SK-MEL-5 (cell line): ENCODE measurements at regions not wholly inside any gene's neighbourhood (a gene's known extent, or its start where the extent isn't known, plus 50 kb on each side); places are given as distances from the start of the nearest gene placed in this dataset.
A peak's percentile ranks its signal among the peaks of the same experiment; 100 is the strongest.

Experiments used
- DNase-seq: peaks from one replicate; pipeline ENCODE4 v3.0.0-alpha.2; 2016; ENCODE audit warnings: low read depth, low spot score
- in situ Hi-C: cut with HindIII; loops from 2 replicates; pipeline ENCODE4 v1.10.0; 2016; ENCODE audit warnings: low sequenced_read_pairs, high pct_unique_total_duplicates, low pct_unique_long_range_greater_than_20kb

- no peak for DNase-seq
- in situ Hi-C loops, result no loop called here
These were observed 195.6 kb upstream of the ETAA1 start for GRCh38 chr2:67201521-67201920.

DNA sequence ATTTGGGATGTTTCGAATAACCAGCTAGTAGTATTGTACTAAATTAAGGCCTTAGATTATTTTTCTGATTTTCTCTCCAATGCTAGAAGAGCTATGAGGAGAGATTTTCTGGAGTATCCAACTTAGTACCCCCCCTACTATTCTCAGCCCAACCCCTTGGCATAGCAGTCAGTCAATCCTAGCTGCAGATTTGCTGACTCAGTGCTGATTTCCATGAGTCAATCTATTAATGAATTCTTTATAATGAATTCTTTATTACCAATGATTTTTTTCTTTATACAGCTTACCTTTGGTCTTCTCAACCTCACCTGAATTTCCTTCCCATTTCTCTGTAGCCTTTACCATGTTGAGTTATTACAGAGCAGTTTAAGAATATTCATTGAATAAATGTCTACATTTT is 192.8 kb upstream of the ETAA1 start:
- in situ Hi-C loops, result no loop called here

DNA sequence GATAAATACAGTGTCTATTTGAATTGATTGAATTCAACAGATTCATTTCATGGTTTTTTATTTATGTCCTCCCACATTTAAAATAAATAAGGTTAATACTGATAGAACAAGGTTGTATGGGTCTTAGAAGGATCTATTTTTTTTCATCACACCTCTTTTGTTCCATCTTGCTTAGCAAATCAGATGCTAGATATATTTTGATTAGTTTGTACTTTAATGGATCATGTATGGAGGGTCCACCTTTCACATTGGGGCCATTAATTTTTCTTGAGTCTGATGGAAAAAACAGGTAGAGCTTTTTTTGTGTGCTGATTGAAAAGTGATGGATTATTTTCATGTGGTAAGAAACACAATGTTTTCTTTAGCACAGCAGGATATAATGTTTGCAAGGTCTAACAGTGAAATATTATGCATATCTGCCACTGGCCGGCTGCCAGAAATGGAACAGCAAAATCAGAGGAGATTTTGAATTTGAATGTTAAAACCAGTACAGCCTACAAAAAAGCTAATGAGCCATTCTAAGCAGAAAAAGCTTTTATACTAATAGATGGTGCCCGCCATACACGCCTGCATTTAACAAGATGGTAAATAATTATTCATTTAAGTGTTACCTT is 188.1 kb upstream of the ETAA1 start:
- in situ Hi-C loops, result no loop called here
- DNase-seq, result no peak

More for the DNA sequence above, 192.8 kb upstream of the ETAA1 start:
- DNase-seq, result no peak

DNA sequence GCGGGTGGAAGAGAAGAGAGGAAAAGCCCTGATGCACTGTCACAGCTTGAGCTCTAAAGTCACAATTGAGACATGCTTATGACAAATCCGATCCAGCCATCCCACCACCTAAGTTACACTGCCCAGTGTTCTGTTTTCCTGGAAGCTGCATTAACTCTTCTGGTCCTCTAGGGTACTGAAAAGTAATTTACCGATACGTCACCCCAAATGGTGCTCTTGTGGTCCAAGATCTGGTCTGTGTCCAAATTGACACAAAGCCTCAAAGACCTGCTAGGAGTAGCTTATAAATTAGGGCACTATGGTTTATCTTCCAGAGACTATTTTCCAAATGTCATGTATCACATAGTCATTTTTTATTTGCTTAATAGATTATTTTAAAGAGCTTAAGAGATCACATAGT is 186.7 kb upstream of the ETAA1 start:
- in situ Hi-C loops, result no loop called here

DNA sequence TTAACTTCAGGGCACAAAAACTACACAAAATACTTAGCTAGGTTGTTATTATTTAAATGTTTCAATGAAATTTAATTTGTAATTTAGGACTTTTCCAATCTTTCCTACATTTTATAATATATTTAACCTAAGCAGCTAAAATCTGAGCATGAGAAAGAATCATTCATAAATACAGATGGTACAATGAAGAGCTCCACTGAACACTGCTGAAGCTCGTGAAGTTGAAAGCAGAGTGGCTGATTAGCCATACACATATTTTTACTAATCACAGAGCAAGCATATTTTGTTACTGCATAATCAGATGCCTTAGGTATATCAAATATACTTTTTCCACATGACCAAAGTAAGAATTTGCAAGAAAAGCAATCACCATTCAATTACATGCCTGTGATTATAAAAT is 184.9 kb upstream of the ETAA1 start:
- no peak for DNase-seq
- in situ Hi-C loops, result no loop called here

More for the DNA sequence above, 186.7 kb upstream of the ETAA1 start:
- no peak for DNase-seq

DNA sequence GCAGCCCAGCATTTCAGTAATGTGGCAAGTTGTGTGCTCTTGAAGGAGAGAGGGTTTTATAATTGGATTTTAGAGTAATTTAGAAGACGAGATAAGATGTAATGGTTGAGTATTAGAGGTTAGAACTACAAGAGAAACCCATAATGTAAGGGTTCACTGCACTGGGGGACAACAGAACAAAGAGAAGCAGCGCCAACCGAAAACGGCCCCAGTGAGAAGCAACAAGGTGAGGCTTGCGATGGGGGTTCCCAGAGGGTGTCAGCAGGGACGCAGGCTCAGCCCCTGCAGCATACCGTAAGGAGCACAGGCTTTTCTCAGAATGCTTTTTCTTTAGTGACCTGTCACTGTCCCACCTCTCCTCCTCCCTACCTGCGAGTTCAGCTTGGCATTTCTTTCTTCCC is 183.9 kb upstream of the ETAA1 start:
- in situ Hi-C loops, result no loop called here
- no peak for DNase-seq

GRCh38 chr2:67213677-67214402 is 183.3 kb upstream of the ETAA1 start:
- in situ Hi-C loops, result no loop called here

DNA sequence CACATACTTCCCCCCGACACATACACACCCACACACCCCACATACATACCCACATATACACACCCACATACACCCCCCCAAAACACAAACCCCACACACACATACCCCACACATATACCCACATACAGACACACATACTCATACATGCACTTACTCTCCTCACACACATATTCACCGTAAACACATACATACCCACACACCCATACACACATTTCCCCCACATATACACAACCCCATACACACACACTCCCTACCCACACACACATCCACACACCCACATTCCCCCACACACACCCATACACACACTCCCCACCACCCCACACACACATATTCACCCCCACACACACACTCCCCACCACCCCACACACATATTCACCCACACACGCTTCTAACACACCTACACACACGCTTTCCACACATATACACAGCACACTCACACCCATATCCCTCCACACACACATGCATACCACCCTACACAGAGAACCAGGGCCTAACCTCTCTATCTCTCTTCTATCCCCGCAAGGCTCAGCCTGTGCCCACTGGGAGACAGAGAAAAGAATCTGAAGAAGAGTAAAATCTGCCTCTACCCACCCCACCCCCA is 182.4 kb upstream of the ETAA1 start:
- DNase-seq, result no peak
- in situ Hi-C loops, result no loop called here

More at GRCh38 chr2:67213677-67214402, 183.3 kb upstream of the ETAA1 start:
- no peak for DNase-seq

DNA sequence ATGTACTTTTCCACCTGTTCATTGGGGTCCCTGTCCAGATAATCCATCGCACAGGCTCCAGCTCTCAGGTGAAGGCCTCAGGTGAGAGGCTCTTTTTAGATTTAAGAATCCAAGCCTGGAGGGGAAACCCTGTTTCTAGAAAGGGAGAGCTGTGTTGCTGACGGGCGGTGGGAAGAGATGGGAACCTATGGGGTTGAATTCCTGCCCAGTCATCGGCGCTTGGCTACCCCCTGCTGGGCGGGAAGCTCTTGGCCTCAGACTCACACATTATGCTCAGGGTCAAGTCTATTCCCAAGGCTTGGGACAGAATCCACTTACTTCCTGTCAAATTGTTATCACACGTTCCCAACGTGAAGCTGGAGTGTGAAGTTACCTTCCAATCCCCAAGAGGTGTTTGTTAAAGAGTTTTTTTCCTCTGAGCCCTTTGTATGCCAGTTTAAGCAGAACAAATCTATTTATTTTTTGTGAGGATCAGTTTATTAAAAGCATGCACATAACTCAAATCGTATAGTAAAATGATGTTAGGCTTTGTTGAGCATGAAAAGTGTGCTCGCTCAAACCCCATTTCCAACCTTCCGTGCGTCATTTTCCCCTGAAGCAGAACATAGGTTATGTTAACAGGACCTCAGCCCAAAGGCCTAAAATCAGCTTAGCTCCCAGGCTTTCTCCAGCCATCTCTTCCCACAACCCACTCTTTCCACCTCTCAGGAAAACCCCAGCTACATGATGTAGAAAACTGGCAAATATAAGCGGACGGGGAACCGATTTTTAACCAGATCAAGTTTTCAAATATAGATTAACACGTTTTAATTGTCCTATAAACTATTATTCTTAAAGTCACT is 181.7 kb upstream of the ETAA1 start:
- DNase-seq, result peak; percentile 92
- in situ Hi-C loops, result no loop called here

- in situ Hi-C loops, result no loop called here
- no peak for DNase-seq
These were observed 181.0 kb upstream of the ETAA1 start for GRCh38 chr2:67216103-67216502.

DNA sequence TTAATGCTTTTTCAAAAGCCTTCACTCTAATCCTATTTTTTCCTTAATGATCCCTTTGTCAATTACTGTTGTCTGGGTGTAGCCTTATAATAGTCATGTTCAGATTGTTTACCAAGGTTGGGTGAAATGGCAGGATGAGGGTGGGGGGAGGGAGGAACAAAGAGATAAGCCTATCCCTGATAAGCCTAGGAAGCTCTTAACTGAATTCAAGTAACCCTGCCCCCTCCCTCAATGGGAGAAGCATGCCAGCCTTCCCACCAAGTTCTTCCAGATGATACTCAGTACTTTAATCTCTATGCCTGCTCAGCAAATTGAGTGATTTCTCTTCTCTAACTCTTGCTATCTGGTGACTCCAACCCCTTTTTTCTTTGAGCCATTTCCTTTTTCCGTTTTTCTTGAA is 180.3 kb upstream of the ETAA1 start:
- no peak for DNase-seq
- in situ Hi-C loops, result no loop called here

GRCh38 chr2:67217398-67217797 is 179.7 kb upstream of the ETAA1 start:
- in situ Hi-C loops, result no loop called here
- DNase-seq, result no peak

GRCh38 chr2:67218056-67218455 is 179.1 kb upstream of the ETAA1 start:
- in situ Hi-C loops, result no loop called here
- DNase-seq, result no peak

GRCh38 chr2:67219651-67220050 is 177.5 kb upstream of the ETAA1 start:
- no peak for DNase-seq
- in situ Hi-C loops, result no loop called here

DNA sequence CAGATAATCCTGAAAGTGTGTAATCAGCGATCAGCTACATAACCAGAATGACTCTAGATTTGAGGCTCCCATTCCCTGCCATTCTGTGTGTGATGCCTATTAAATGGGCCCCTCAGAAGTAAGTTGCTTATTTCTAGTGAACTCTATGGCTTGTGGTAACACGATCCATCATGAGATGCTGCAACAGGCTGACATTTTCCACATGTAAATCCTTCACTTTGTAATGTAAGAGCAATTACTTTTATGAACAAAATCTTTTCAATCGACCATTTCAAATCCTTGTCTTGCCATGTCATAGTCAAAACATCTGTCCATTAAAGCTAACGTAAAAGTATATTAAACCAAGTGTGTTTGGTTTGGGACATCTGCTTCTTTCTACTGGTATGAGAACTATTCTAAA is 175.9 kb upstream of the ETAA1 start:
- DNase-seq, result no peak
- in situ Hi-C loops, result no loop called here

- DNase-seq, result no peak
- in situ Hi-C loops, result no loop called here
These were observed 171.7 kb upstream of the ETAA1 start for GRCh38 chr2:67225287-67225973.

DNA sequence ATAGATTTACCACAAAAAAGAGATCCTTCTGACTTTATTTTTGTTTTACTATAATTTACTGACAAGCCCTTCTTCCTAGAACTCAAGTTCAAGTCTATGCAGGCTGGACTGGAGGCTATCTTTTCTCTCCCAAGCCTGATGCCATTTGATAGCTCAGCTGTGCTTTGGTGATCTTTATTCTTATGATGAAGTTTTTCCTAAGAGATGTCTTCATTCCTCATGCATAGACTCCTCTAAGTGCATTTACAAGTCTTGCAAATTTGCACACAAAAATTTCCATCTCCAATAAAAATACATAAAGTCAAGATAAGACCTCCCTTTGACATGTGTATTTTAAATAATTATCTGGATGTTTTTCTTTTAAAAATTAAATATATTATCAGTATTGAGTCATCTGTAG is 167.4 kb upstream of the ETAA1 start:
- in situ Hi-C loops, result no loop called here
- DNase-seq, result no peak

GRCh38 chr2:67232936-67233335 is 164.2 kb upstream of the ETAA1 start:
- DNase-seq, result no peak
- in situ Hi-C loops, result no loop called here
